ENCODE measurements at regions not wholly inside any gene's neighbourhood (a gene's known extent, or its start where the extent isn't known, plus 50 kb on each side); places are given as distances from the start of the nearest gene placed in this dataset.

DNA sequence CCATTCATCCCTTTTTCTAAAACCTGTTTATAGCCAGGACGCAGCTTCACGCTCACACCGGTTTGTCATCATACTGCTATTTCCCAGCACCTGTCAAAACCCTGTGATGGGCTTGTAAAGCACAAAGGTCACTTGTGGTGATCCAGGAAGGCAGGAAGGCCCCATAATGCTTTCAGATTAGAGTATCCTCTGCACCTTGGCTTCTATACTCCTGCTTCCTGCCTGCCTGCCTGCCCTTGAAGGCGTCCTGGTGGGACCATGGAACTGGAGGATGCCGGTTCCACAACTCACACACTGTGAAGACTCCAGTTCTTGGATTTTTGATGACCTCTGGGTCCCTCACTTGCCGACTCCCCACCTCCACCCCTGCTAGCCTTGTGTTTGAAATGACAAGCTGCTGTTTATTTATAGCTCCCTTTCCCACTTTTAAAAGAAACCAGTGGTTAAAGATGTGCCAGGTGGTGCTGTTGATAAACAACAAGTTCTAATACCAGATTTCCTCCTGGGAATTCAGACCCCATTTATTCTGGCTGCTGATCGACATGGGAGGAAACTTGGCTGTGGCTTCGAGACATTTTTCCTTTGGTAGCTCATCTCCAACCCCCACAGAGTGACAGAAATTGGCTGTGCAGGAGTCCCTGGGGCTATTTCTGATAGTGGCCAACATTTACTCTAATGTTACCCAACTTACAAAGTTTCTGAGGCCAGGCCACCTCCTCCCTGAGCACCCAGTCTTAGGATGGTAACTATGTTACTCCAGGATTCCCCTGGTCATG lies 211.5 kb downstream of the KDR start:
- no peak for DNase-seq

DNA sequence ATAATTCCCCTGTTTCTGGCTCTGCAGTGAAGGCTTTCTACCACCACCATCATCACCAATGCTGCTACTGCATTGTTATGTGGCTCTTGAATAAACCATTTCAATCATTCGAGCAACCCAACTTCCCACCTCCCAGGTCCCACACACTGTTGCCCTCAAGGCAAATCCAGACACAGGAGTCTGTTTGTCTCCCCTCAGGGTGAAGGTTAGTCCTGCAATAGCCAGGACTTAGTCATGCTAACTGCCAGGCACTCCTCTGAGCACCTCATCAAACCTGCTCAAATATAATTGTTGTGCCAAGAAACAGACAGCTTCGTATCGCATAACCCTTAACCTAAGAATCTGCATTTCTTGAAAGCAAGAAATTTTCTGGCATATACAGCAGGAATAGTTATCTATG lies 213.2 kb downstream of the KDR start:
- no peak for DNase-seq

DNA sequence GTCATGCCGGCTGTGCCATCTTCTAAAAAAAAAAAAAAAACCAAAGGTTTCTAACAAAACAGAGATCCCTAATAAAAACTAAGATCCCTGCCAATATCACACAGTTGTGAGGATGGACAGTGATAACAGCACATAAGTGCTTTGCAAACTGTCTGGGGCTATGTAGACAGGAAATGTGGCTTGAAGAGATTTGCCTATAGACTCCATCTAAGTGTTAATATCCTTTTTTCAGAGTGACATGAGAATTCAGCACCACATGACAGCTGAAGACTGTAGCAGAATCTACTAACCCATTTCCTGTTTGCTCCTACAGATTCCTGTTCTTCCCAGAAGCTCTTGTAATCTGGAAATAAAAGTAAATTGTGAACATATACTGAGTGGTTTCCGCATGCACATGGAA lies 215.4 kb downstream of the KDR start:
- DNase-seq = no peak

DNA sequence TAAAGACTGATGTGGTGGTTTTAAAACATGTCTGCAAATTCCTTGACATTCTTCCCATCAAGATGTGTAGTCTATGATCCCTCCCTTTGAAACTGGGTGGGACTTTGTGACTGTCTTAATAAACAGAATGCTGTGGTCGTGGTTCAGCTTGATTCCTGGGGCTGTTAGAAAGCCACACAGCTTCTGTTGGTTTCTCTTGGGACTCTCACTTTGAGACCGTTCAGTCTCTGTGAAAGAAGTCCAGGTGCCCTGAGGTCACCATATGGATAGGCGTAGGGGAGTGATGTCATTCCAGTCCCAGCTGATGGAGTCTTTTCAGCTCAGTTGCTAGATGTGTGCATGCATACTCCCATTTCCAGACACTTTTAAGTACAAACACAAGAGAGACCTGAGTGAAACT lies 216.6 kb downstream of the KDR start:
- no peak for DNase-seq

DNA sequence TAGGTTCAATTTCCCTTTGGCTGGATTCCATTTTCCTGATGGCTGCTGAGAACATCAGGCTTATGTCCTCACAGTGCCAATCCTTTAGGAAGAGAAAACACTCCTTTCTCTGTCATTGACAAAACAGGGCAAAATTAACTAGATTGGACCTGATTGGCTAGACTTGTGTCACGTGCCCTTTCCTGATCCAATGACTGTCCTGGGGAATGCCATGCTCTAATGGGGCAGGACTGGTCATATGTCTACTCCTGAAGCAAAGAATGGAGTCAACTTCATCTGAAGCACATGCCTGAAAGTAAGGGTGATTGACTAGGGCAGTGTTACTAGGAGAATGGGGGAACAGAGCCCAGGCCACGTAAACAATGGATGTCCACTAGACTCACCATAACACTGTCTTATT lies 220.4 kb downstream of the KDR start:
- DNase-seq = no peak

DNA sequence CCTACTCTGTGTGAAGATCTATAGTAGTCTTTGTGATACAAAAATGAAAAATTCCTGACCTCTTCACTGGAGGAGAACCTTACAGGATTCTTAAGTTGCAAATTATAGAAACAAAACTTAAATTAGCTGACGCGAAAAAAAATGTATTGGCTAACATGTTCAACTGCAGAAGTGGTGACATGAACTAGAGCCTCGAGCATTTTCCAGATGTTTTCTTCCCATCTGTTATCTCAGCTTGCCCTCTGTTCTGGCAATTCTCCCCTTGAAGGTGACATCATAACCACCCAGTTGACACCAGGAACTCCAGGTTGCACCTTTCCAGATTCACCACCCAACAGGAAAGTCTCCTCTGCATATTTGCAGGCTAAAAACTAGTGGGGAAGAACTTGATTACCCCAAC lies 222.4 kb downstream of the KDR start:
- no peak for DNase-seq

DNA sequence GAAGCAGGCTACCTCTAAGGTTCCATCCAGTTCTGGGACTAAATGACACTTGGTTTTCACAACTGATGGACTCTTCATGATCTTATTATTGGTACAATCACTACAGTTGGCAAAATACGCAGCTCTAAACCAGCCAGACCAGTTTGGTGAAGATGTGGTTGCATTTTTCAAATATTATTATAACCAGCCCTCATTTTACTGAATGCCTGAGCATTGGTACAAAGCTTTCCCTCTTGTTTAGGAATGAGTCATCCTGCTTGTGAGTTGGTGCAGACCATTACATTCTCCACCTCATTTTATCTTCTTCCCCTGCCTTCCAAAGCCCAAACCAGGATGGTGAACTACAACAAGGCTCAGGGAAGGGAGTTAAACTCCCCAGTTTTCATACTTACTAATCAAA lies 223.1 kb downstream of the KDR start:
- no peak for DNase-seq

DNA sequence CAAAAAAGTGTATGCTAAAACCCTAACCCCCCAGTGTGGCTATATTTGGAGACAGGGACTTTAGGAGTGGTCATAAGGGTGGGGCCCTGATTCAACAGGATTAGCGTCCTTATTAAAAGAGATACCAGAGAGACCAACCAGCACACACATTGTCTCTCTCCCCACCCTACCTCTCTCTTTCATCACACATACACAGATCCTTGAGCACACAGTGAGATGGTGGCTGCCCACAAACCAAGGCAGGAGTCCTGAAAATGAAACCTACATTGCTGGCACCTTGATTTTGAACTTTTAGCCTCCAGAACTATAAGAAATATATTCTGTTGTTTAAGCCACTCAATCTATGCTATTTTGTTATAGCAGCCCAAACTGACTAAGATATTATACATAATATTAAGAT lies 224.2 kb downstream of the KDR start:
- no peak for DNase-seq

DNA sequence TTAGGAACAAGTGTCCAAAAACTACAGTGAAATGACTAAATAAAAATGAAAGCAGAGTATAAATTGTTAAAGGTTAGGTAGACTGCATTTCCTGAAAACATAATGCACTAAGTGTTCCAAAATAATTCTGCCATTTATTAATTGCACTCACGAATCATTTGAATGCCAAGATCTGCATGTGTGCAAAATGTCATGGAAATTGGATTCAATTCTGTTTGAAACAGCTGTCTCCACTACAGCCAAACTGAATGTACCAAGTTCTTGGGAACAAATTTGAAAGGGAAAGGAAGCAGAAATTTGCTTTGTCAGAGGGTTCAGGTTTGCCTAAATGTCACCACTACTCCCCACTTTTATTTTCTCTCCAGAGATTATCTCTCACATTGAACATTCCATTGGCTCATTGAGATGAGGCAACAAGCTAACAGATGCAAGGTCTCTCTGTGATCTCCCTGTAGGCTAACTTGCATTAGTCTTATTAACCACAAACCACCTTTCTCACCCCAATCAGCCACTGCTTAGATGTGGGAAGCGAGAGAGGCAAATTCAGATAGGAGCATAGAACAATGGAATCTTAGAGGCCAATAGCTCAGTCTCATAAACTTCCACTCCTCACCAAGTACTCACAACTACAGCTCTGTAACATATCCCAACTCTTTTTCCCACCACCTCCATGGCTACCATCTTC lies 226.6 kb downstream of the KDR start:
- DNase-seq = no peak

DNA sequence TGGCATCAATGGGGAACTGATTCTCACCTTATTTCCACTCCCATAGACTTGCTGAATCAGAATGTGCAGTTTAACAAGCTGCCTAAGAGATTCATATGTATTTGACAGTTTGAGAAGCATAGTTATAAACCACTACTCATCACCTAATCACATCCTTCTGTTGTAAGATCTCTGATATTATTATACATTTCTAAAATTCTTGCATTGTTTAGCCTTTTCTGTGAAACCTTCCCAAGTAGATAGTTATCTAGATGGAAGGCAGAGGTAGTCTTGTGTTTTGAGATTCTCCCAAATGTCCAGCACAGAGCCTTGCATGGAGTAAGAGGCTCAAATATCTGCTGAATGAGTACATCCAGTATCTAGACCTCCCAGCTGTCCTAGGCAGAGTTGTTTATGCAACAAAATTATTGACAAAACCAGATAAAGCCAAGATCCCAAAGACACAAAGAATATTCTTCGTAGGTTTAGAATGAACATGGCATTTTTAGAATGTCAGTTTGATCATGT lies 227.3 kb downstream of the KDR start:
- no peak for DNase-seq

DNA sequence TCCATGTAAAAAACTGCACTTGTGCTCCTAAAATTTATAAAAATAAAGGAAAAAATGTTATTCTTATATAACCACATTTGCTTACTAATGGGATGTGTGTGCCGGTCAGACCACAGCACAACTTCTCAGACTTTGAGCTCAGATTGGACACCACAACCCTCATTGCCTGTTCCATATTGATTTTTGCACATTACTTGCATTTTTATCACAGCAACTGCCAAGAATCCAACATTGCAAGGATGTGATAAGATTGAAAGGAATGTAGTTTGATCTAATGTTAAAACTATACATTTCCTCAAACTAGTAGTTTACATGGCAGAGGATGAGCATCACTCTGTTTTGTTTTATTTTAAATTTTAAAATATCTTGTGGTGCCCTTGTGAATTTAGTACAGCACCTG lies 227.8 kb downstream of the KDR start:
- DNase-seq = no peak

DNA sequence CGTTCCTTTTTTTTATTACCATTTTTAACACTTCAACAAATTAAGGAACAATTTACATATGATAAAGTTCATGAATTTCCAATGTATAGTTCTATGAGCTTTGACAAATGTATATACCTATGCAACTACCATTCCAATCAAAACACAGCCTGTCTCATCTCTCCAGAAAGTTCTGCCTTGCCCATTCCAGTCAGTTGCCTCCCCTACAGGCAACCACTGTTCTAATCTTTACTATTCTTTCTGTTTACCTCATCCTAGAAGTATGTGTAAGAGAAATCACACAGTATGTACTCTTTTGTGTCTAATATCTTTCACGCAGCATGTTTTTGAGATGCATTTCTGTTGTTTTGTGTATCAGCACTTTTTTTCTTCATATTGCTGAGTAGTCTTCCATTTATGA lies 224.9 kb downstream of the KIT start:
- DNase-seq = no peak

DNA sequence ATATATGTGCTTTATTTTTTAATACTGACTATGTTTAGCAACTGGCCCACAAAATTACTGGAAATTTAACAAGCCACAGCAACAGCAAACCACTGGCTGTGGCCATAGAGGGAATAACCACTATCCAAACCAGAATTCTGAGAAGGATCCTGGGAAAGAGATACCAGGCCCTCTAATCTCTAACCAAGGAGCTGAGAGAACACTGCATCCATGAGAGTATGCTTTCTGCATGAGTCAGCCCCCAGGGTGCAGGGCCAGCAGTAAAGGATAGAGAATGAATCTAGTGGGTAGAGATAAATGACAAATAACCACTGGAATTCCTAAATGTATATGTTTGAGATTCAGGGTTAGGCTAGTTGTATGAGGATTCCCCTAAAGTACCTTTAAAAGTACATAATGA lies 221.8 kb downstream of the KIT start:
- DNase-seq = no peak

DNA sequence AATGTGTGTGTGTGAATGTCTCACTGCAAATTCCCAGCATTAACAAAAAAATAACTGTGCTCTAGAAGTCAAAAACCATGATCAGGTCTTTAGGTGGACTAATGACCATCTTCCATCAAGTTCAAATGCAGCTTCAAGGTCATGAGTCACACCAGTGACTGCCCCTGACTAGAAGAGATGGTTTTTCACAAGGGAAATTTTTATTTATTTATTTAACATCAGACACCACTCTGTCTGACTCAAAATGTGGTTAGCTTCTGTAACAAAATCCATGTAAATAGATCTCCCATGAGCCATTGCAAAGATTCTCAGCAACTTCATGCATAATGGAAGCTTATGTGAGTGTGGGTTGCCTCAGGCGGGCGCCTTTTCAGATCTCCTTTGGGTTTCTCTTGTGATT lies 219.2 kb downstream of the KIT start:
- no peak for DNase-seq

DNA sequence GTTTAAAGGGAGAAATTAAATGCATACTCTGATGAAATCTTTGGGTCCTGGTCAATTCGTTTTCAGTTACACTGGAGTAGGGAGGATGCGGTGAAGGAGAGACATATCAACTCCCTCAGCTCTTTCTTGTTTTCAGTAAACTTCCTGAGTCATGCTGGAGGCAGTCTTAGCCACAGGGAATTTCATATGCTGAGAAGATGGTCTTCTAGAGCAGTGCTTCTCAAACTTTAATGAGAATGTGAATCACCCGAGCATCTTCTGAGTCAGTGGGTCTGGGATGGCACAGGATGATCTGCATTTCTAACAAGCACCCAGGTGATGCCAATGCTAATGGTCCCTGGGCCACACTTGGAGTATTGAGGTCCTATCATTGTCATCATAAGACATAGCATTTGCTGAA lies 214.5 kb downstream of the KIT start:
- no peak for DNase-seq

DNA sequence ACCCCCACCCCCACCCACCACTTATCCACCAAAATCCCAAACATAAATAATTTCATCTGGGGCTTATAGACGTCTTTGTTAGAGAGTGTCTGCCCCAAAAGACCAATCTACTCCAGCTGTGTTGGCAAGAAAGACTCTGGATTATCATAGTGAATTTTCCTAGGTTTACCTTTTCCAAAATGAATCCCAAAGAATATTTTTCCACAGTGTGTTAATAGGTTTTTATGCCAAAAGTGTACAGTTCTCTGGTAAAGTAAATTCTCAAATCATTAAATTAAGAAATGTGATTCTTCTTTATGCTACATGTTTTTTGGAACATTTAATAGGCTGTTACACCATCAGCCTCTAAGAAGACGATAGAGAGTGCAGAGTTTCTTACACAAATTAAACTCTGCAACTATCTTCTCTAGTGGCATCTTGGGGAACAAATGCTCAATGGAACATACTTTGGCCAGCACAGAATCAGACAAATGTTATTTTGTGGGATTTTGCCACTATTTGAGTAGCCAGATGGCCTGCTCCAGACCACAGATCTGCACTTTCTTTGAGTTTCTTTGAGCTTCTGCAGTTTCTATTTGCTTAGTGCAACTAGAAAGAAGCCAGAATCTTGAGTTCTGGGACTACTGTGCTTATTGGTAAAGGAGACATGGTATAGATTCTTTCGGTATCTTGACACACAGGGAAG lies 206.0 kb downstream of the KIT start:
- DNase-seq = no peak

DNA sequence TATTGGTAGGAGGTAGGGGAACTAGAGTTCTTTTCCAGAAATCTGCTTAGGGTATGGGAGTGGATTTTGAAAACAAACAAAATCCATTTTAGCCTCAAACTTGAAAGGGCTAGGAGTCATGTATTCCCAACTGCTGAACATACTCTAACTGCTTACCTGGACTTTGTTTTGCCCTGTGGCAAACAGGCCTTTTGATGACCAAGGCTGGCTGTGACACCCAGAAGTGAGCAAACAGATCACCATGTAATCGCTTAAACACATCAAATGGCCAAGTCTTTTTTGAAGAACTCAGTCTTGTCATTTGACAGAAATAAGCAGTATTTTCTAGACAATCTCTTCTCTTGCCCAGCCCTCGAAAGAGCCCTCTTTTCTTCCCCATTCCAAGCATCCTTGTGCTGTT lies 203.4 kb downstream of the KIT start:
- DNase-seq = no peak

DNA sequence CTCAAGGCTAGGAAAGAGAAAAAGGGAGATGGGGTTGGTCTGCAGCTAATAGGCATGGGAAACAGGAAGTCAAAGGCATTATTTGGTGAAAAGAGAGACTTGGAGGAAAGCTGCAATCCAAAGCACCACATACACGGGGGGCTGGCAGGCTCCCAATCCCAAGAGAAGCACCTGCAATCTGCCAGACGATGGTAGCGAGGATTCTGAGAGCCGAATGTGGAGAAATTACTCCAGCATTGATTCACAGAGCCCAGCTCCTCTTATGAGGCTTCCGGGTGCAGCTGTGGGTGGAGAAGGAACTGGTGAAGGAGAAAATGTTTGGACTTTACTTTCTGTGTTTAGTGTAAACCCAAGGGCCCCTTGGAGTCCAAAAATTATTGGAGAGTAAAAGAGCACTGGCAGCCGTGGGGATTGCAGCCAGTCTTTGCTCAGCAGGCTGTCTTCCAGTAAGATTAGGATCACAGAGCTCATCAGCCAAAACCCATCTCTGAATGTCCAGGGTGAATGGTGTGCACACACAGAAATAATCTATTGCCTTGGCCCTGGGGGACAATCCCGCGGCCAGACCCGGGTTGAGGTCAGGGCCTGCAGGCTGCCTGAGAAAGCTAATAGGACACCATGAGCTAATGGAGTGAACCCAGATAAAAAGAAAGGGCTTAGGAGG lies 197.6 kb downstream of the KIT start:
- no peak for DNase-seq

DNA sequence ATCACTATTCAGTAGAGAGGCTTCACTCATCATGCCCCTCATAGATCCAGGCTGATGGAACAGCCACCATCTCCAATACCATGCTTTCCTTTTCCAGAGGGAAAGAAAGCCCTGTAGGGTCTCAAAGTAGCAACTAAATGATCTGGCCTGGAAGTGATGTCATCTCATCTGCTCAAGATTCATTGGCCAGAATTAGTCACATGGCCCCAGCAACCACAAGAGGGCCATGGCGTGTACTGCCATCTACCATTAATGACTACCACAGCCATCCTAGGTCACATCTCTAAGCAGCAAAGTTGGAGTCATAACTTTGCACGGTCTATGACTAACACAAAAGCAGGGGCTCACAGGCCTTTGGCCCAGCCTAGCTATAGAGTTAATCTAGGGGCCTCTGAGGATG lies 194.8 kb downstream of the KIT start:
- DNase-seq = no peak

DNA sequence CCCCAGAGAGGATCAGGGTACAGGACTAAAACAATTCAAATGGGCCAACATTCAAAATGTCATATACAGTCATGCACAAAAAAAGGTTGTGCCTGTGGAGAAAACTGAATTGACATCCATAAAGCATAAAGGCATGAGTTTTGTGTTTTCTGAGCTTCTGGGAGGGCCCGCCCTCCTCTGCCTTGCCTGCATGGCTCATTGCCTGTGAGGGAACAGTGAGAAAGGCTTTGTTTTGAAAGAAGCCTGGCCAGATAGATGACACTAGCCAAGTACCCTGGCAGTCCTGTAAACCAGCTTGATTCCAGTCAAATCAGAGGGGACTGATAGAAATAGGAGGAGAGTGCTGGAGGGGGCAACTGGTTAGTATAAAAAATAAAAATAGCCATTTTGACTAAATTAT lies 194.3 kb downstream of the KIT start:
- no peak for DNase-seq

DNA sequence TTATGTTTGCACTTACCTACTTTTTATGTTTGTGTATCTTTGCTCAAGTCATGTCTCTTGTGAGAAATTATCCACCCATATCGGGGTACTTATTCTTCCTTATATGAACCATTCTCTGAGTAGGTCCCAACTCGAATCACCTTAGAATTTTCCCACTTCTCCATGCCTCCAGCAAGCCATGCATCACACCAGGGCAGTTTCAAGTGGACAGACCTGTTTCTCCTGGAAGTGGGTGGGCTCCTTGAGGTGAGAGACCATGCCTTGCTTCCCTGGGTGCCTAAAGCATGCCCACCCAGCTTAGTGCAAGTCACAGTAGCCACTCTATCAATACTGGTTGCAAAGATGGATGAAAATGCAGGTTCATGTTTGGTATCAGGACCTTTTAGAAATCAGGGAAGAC lies 187.2 kb downstream of the KIT start:
- no peak for DNase-seq

DNA sequence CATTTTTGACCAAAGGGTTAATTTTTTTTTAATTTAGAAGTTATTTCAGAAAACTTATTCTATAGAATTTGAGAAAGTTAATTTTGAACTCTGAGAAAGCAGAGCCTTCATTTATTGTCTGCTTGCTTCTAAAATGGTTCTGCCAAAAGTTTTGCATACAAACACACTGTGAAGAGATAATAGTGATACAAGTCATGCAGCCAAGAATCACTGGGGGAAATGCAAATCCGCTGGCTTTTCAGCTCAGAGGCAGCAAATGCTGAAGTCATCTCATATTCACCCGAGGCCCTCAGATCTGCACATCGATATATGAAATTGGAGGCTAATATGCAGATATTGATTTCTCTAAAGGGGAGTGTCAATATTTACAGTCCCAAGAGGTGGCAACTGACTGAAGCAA lies 186.2 kb downstream of the KIT start:
- no peak for DNase-seq

DNA sequence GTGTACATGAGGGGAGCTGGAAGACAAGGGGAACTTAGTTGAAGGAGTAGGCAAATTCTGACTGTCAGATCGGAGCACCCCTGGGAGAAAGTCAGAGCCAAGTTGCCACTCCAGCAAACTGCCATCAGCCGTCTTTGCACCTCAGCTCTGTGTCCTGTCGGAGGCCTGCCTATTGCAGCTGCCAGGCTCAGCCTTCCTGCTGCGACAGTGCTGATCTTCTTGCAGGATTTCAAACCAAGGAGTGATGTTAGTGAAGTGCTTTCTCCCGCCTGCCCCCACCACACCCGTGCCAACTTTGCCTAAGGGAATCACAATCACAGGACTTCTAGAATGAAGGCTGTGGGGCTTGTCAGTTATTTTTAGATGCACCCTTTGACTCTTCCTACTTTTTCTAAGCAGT lies 185.3 kb downstream of the KIT start:
- no peak for DNase-seq

DNA sequence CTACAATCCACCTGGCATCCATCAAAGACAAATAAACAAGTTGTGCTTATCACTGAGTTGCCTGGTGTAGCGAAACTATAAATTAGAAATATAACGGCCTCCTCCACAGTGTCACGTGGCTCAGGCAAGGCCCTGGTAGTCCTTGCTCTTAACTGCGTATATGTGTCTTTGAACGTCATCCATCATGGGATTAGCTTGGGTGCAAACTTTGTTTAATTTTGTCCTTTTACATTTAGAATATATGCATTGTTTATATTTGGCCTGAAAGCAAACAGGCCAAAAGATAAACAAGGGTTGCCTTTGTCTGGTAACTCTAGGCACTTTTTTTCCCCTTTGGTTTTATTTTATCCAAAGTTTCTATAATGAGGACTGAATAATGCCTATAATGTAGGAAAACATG lies 184.9 kb downstream of the KIT start:
- no peak for DNase-seq

Measured in activated CD4-positive, alpha-beta T cell treated with anti-CD3 and anti-CD28 coated beads for 1 hour (primary cell).